PC-9 (cell line): ENCODE measurements at regions not wholly inside any gene's neighbourhood (a gene's known extent, or its start where the extent isn't known, plus 50 kb on each side); places are given as distances from the start of the nearest gene placed in this dataset.

Source experiments
- BruUV-seq: library from RNA; stranded (reverse); fragments of 400-500 nt; replicated peaks from 2 replicates; lab custom pipeline; 2021; lab: Mats Ljungman, UMichigan
- CTCF ChIA-PET: fragments of 300-600 bp; sonication (Branson Sonifier 250); formaldehyde crosslinking; loops from one replicate; lab custom pipeline; 2022; ENCODE audit warnings: antibody characterized with exemption; lab: Charles Lee
- POLR2A ChIA-PET: fragments of 300-600 bp; sonication (Branson Sonifier 250); formaldehyde crosslinking; loops from one replicate; lab custom pipeline; 2022; ENCODE audit warnings: antibody characterized with exemption; ENCODE audit not compliant: unreplicated experiment; lab: Charles Lee
- DNase-seq, 2 experiments: peaks; one replicate each; pipeline versions ENCODE4 v3.0.0 to v3.0.0-alpha.2; 2015 to 2022; ENCODE audit warnings: mixed read lengths in 1 of 2
- H2AFZ ChIP-seq: fragments of 200-600 bp; sonication (generic); 2 replicates; pipeline ENCODE4 v1.8.1; 2017; ENCODE audit warnings: antibody characterized with exemption
- H3F3A ChIP-seq: fragments of 200-600 bp; sonication (generic); 2 replicates; pipeline ENCODE4 v1.8.1; 2017; ENCODE audit warnings: antibody characterized with exemption, mild to moderate bottlenecking, low read depth; ENCODE audit not compliant: insufficient read depth
- H3K27ac ChIP-seq: fragments of 200-600 bp; sonication (generic); 2 replicates; pipeline ENCODE4 v1.6.1; 2016; ENCODE audit warnings: mixed run types
- H3K27me3 ChIP-seq: fragments of 200-600 bp; sonication (generic); 2 replicates; pipeline ENCODE4 v1.6.1; 2016; ENCODE audit warnings: low read depth, mixed run types; ENCODE audit not compliant: insufficient read depth
- H3K36me3 ChIP-seq: fragments of 200-600 bp; sonication (generic); 2 replicates; pipeline ENCODE4 v1.6.1; 2016; ENCODE audit warnings: low read depth, mixed run types
- H3K4me1 ChIP-seq: fragments of 200-600 bp; sonication (generic); replicated peaks from 2 replicates; pipeline ENCODE4 v1.6.1; 2016; ENCODE audit warnings: mixed run types; ENCODE audit not compliant: insufficient read depth
- H3K4me2 ChIP-seq: fragments of 200-600 bp; sonication (generic); 2 replicates; pipeline ENCODE4 v1.6.1; 2017; ENCODE audit warnings: mixed run types
- H3K4me3 ChIP-seq: fragments of 200-600 bp; sonication (generic); 2 replicates; pipeline ENCODE4 v1.6.1; 2016; ENCODE audit warnings: mixed run types
- H3K79me2 ChIP-seq: fragments of 200-600 bp; sonication (generic); 2 replicates; pipeline ENCODE4 v1.6.1; 2017; ENCODE audit warnings: low read depth, mixed run types
- H3K9me2 ChIP-seq: fragments of 200-600 bp; sonication (generic); 2 replicates; pipeline ENCODE4 v1.8.1; 2017; ENCODE audit warnings: mild to moderate bottlenecking; ENCODE audit not compliant: insufficient read depth
- H3K9me3 ChIP-seq: fragments of 200-600 bp; sonication (generic); 2 replicates; pipeline ENCODE4 v1.8.1; 2016; ENCODE audit warnings: low read depth; ENCODE audit not compliant: insufficient read depth
- H4K20me1 ChIP-seq: fragments of 200-600 bp; sonication (generic); 2 replicates; pipeline ENCODE4 v1.8.1; 2017; ENCODE audit not compliant: insufficient read depth
- CTCF ChIP-seq: fragments of 200-600 bp; sonication (generic); conservative IDR thresholded peaks from 2 replicates; pipeline ENCODE4 v1.6.1; 2017; ENCODE audit warnings: mixed run types, antibody characterized with exemption, mild to moderate bottlenecking, moderate library complexity
- EZH2 ChIP-seq: fragments of 200-600 bp; sonication (generic); IDR thresholded peaks from 2 replicates; pipeline ENCODE4 v1.8.0; 2017; ENCODE audit warnings: antibody characterized with exemption, low read depth
- intact Hi-C: fragments of 100-400 bp; cut with micrococcal nuclease; formaldehyde crosslinking; loops from one replicate; pipeline ENCODE4 v1.10.0; 2022; ENCODE audit not compliant: unreplicated experiment

DNA sequence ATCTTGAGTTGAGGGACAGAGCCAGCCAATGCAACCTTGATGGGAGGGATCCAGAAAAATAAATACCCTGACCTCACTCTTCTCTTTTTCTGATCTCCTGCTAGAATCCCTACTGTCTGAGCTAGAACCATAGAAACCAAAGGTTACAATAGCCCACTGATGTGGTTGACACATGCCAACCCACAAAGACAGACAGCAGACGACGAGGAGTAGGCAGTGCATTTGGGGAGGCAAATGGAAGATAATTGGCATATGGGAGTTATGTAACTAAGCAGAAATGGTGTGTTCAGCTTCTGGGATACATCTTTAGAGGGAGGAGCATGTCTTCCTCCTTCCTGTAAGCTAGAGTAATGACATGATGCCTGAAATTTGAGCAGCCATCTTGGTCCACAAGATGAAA is 171.7 kb upstream of the FGGY start:
- no peak for DNase-seq
- Histone ChIP-seq H3F3A (no peaks in the 10 kb centered on the region), H3K4me3 (no peak overlapping the region), H3K36me3 (no peaks in the 10 kb centered on the region), H3K9me2 (no peaks in the 10 kb centered on the region), H3K9me3 (no peaks in the 10 kb centered on the region), H3K79me2 (no peaks in the 10 kb centered on the region), H3K27ac (no peak overlapping the region), H3K27me3 (no peaks in the 10 kb centered on the region), H3K4me1 (peaks cover 13% of the 10 kb centered on the region; the same call in 1 of the 2 replicates), H3K4me2 (no peak overlapping the region), H2AFZ (no peak overlapping the region), H4K20me1 (no peaks in the 10 kb centered on the region)
- BruUV-seq = no TSS peak
- intact Hi-C loops = no loop called here
- CTCF ChIA-PET = no interaction called here
- no peak for TF ChIP-seq CTCF
- POLR2A ChIA-PET = no interaction called here

DNA sequence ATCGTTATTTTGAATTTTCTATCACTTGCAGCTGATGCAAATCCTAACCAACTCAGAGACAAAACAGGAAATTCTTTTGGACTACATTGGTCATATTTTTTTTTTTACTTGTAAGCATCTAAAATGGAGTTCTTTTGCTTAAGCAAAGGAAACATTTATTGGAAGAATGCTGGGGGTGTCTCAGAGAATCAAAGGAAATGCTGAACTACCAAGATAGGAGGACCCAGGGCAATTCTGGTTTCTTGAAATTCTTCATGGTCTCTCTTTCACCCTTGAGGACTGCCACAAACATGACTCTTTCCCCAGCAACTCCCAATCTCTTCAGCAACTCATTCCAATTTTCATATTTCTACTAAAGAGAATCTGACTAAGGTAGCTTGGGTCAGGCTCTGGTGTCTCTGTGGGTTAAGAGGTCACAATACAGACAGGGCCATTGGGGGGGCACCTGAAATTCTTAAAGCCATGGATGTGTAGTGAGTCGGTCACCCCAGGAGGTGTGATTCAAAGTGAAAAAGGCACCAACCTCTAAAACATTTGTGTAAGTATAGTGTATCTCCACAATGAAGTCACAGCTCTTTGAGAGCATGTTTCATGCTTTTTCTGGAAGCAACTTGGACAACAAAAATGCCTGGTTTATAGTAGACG is 171.1 kb upstream of the FGGY start:
- Histone ChIP-seq H2AFZ (no peak overlapping the region), H3K4me2 (no peak overlapping the region), H3F3A (no peaks in the 10 kb centered on the region), H4K20me1 (no peaks in the 10 kb centered on the region), H3K27me3 (no peaks in the 10 kb centered on the region), H3K36me3 (no peaks in the 10 kb centered on the region), H3K79me2 (no peaks in the 10 kb centered on the region), H3K27ac (no peak overlapping the region), H3K4me1 (peaks cover 13% of the 10 kb centered on the region; the same call in 1 of the 2 replicates), H3K9me3 (no peaks in the 10 kb centered on the region), H3K9me2 (no peaks in the 10 kb centered on the region), H3K4me3 (no peak overlapping the region)
- no peak for TF ChIP-seq EZH2
- no peak for TF ChIP-seq CTCF
- POLR2A ChIA-PET = no interaction called here
- CTCF ChIA-PET = no interaction called here
- intact Hi-C loops = no loop called here
- no peak for DNase-seq
- BruUV-seq = no TSS peak

DNA sequence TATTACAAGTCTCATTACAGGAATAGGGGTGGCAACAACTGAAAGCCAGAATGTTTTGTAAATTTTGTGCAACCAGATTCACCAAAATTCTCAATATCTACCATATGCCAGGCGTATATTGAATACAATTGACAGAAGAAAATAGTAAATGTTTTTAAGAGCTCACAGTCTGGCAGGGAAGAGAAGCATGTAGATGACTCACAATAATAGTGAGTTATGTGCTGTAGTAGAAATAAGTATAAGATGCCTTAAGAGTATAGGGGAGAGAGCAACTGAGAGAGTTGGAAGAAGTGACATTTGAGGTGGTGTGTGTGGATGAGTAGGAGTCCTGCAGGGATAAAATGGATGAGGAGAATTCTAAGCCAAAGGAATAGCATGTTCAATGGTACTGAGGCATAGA is 170.5 kb upstream of the FGGY start:
- H2AFZ ChIP-seq = no peak overlapping the region
- DNase-seq = no peak
- no peaks in the 10 kb centered on the region for H3K9me2 ChIP-seq
- no peaks in the 10 kb centered on the region for H3K36me3 ChIP-seq
- CTCF ChIA-PET = no interaction called here
- no TSS peak for BruUV-seq
- POLR2A ChIA-PET = no interaction called here
- no peaks in the 10 kb centered on the region for H3K9me3 ChIP-seq
- no peaks in the 10 kb centered on the region for H4K20me1 ChIP-seq
- no peak for TF ChIP-seq EZH2
- no peak for TF ChIP-seq CTCF
- peaks cover 13% of the 10 kb centered on the region; the same call in 1 of the 2 replicates for H3K4me1 ChIP-seq
- no peaks in the 10 kb centered on the region for H3K27me3 ChIP-seq
- intact Hi-C loops = no loop called here
- H3F3A ChIP-seq = no peaks in the 10 kb centered on the region
- H3K4me3 ChIP-seq = no peak overlapping the region
- H3K4me2 ChIP-seq = no peak overlapping the region
- no peaks in the 10 kb centered on the region for H3K79me2 ChIP-seq
- no peak overlapping the region for H3K27ac ChIP-seq
